Endothelial cell of umbilical vein (primary cell): ENCODE measurements at regions not wholly inside any gene's neighbourhood (a gene's known extent, or its start where the extent isn't known, plus 50 kb on each side); places are given as distances from the start of the nearest gene placed in this dataset.

ENCODE experiments used
- BruUV-seq: library from RNA; stranded (reverse); fragments of 400-500 nt; replicated peaks from 2 replicates; lab custom pipeline; 2021; lab: Mats Ljungman, UMichigan
- CTCF ChIA-PET: fragments of 300-600, 350-600 bp; sonication (Branson Sonifier 250); formaldehyde crosslinking; loops from one replicate; lab custom pipeline; 2021; ENCODE audit warnings: antibody characterized with exemption, inconsistent platforms; lab: Charles Lee
- POLR2A ChIA-PET: fragments of 300-600, 350-600 bp; sonication (Branson Sonifier 250); formaldehyde crosslinking; loops from one replicate; lab custom pipeline; 2021; ENCODE audit warnings: antibody characterized with exemption, inconsistent platforms; lab: Charles Lee
- DNase-seq: peaks from one replicate; pipeline ENCODE4 v3.0.0-alpha.2; 2011; ENCODE audit warnings: low read depth, low spot score
- FAIRE-seq: peaks from 2 replicates; lab custom pipeline; 2011; peaks lifted over from hg19 to GRCh38; lab: Jason Lieb, UNC
- H2AFZ ChIP-seq: 2 replicates; pipeline ENCODE4 v1.6.0; 2012; ENCODE audit warnings: low read depth, low read length, control low read depth, inconsistent platforms
- H3K27ac ChIP-seq: 2 replicates; pipeline ENCODE4 v1.5.1; 2011; ENCODE audit warnings: low read depth, mild to moderate bottlenecking, control low read depth, low read length, moderate library complexity; ENCODE audit not compliant: insufficient read depth
- H3K27me3 ChIP-seq, 2 experiments: 2 replicates each; pipeline versions ENCODE4 v1.6.0 to v1.6.1; 2011; ENCODE audit warnings: low read length in 2 of 2, mixed read lengths in 1 of 2; ENCODE audit not compliant: control insufficient read depth in 2 of 2, insufficient read depth in 2 of 2
- H3K36me3 ChIP-seq, 2 experiments: 2 replicates in 1 of 2; 3 replicates in 1 of 2; pipeline ENCODE4 v1.5.1; 2011; ENCODE audit warnings: low read length in 2 of 2, mild to moderate bottlenecking in 1 of 2, moderate library complexity in 1 of 2; ENCODE audit not compliant: control insufficient read depth in 2 of 2, insufficient read depth in 2 of 2; ENCODE audit errors: extremely low read depth in 1 of 2
- H3K4me1 ChIP-seq: 3 replicates; pipeline ENCODE4 v1.5.1; 2011; ENCODE audit warnings: mild to moderate bottlenecking, low read length; ENCODE audit not compliant: control insufficient read depth, insufficient read depth; ENCODE audit errors: extremely low read depth
- H3K4me2 ChIP-seq: 2 replicates; pipeline ENCODE4 v1.6.1; 2011; ENCODE audit warnings: low read length, control low read depth, mixed read lengths; ENCODE audit not compliant: insufficient read depth
- H3K4me3 ChIP-seq, 3 experiments: fragments of 200-600 bp in 1 of 3; sonication (generic), shearing (Covaris generic) in 1 of 3; replicated peaks in 1 of 3; 2 replicates each; pipeline ENCODE4 v1.5.1; 2011 to 2016; ENCODE audit warnings: control low read depth in 3 of 3, low read length in 3 of 3, mild to moderate bottlenecking in 2 of 3, inconsistent platforms in 1 of 3, low read depth in 1 of 3, moderate library complexity in 1 of 3; ENCODE audit not compliant: insufficient read depth in 1 of 3
- H3K79me2 ChIP-seq: 2 replicates; pipeline ENCODE4 v1.6.0; 2012; ENCODE audit warnings: low read length, inconsistent platforms; ENCODE audit not compliant: control insufficient read depth, insufficient read depth
- H3K9ac ChIP-seq: replicated peaks from 2 replicates; pipeline ENCODE3; 2011; ENCODE audit warnings: low read length, control low read depth; ENCODE audit not compliant: insufficient read depth; ENCODE audit errors: extremely low read depth
- H3K9me1 ChIP-seq: replicated peaks from 3 replicates; pipeline ENCODE4 v1.6.0; 2011; ENCODE audit warnings: mild to moderate bottlenecking, low read length; ENCODE audit not compliant: control insufficient read depth, insufficient read depth; ENCODE audit errors: extremely low read depth
- H3K9me3 ChIP-seq: replicated peaks from 2 replicates; pipeline ENCODE4 v1.5.1; 2012; ENCODE audit warnings: low read length, inconsistent platforms; ENCODE audit not compliant: control insufficient read depth, insufficient read depth
- H4K20me1 ChIP-seq: replicated peaks from 2 replicates; pipeline ENCODE3; 2011; ENCODE audit warnings: mild to moderate bottlenecking, low read length; ENCODE audit not compliant: control insufficient read depth, insufficient read depth; ENCODE audit errors: extremely low read depth
- CTCF ChIP-seq, 2 donors: IDR thresholded peaks; 1 replicate in 1 of 2; 2 replicates in 1 of 2; pipeline ENCODE4 v1.5.1; 2011; ENCODE audit warnings: low read length in 2 of 2, mild to moderate bottlenecking in 2 of 2, moderate library complexity in 2 of 2, control low read depth in 1 of 2, inconsistent platforms in 1 of 2, low read depth in 1 of 2; ENCODE audit not compliant: insufficient read depth in 1 of 2; ENCODE audit errors: extremely low read depth in 1 of 2
- EZH2 ChIP-seq: IDR thresholded peaks from 2 replicates; pipeline ENCODE4 v1.6.1; 2012; ENCODE audit warnings: borderline replicate concordance, low read depth, mild to moderate bottlenecking, moderate library complexity, low read length, inconsistent platforms; ENCODE audit not compliant: severe bottlenecking
- FOS ChIP-seq: IDR thresholded peaks from 2 replicates; pipeline ENCODE4 v1.6.1; 2011; ENCODE audit warnings: mild to moderate bottlenecking, low read length, moderate library complexity, borderline replicate concordance; ENCODE audit not compliant: insufficient read depth
- GATA2 ChIP-seq: IDR thresholded peaks from 2 replicates; pipeline ENCODE4 v1.7.0; 2011; ENCODE audit warnings: low read depth, mild to moderate bottlenecking, moderate library complexity, mixed read lengths, low read length; ENCODE audit not compliant: insufficient read length, insufficient read depth
- JUN ChIP-seq: IDR thresholded peaks from 2 replicates; pipeline ENCODE4 v1.6.1; 2011; ENCODE audit warnings: borderline replicate concordance, low read depth; ENCODE audit not compliant: insufficient read length, insufficient read depth
- MAX ChIP-seq: IDR thresholded peaks from 2 replicates; pipeline ENCODE4 v1.6.1; 2011; ENCODE audit not compliant: insufficient read depth, insufficient read length
- MYC ChIP-seq: IDR thresholded peaks from one replicate; pipeline ENCODE4 v1.6.1; 2011; ENCODE audit warnings: mild to moderate bottlenecking, low read depth, low read length
- POLR2A ChIP-seq: IDR thresholded peaks from 2 replicates; pipeline ENCODE4 v1.6.1; 2012; ENCODE audit warnings: low read depth, mild to moderate bottlenecking, control low read depth, low read length
- POLR2AphosphoS5 ChIP-seq: IDR thresholded peaks from 2 replicates; pipeline ENCODE4 v1.6.1; 2012; ENCODE audit warnings: low read depth, mild to moderate bottlenecking, control low read depth, low read length, moderate library complexity; ENCODE audit not compliant: insufficient read depth
- dilution Hi-C: fragments of 300-500 bp; cut with MboI; formaldehyde crosslinking; loops from one replicate; pipeline ENCODE4 v1.15.0; 2019; ENCODE audit warnings: low sequenced_read_pairs; ENCODE audit not compliant: extremely low pct_ligation_motif_present
- intact Hi-C: fragments of 100-400 bp; cut with micrococcal nuclease; formaldehyde crosslinking; loops from one replicate; pipeline ENCODE4 v1.10.0; 2022

- FAIRE-seq (no peak), DNase-seq (no peak)
- POLR2A ChIA-PET, result no interaction called here
- Histone ChIP-seq H3K4me1 (no peaks in the 10 kb centered on the region), H3K9me1 (no peaks in the 10 kb centered on the region), H3K79me2 (no peaks in the 10 kb centered on the region), H4K20me1 (no peaks in the 10 kb centered on the region), H3K9ac (no peak overlapping the region), H3K27ac (no peak overlapping the region), H3K9me3 (no peaks in the 10 kb centered on the region), H2AFZ (no peak overlapping the region), H3K36me3 (no peaks in the 10 kb centered on the region), H3K4me3 (no peak overlapping the region), H3K4me2 (no peak overlapping the region), H3K27me3 (peaks cover 0 to 5% of the 10 kb centered on the region in 2 experiments)
- CTCF ChIA-PET, result interaction anchor here (1.3 kb wide), 1 partner anchor 13 kb away, joined by 3 read pairs; no protein-coding TSS in a partner anchor
- intact Hi-C loops (no loop called here), dilution Hi-C loops (no loop called here)
- no TSS peak for BruUV-seq
- no peak for TF ChIP-seq JUN
- no peak for TF ChIP-seq MYC
- TF ChIP-seq FOS, result no peak
- TF ChIP-seq POLR2A, result no peak
- TF ChIP-seq CTCF (IDR thresholded peaks at IDR 0.05; ENCODE audit: extremely low read depth in 1 of 2, insufficient read depth in 1 of 2, low read depth in 1 of 2, low read length in 2 of 2), result no peak
Observed at GRCh38 chr4:152064282-152064681, 303.5 kb upstream of the GATB start.

- dilution Hi-C loops (no loop called here), intact Hi-C loops (no loop called here)
- Histone ChIP-seq H3K9me1 (no peaks in the 10 kb centered on the region), H2AFZ (no peak overlapping the region), H3K36me3 (no peaks in the 10 kb centered on the region), H3K4me1 (no peaks in the 10 kb centered on the region), H3K27ac (no peak overlapping the region), H3K9me3 (no peaks in the 10 kb centered on the region), H3K79me2 (no peaks in the 10 kb centered on the region), H4K20me1 (no peaks in the 10 kb centered on the region), H3K4me2 (no peak overlapping the region), H3K9ac (no peak overlapping the region), H3K4me3 (no peak overlapping the region), H3K27me3 (peaks cover 0 to 5% of the 10 kb centered on the region in 2 experiments)
- no peak for FAIRE-seq
- ChIA-PET CTCF (interaction anchor here (1.2 to 1.3 kb wide), 2 partner anchors 12 to 18 kb away, joined by 3 read pairs; no protein-coding TSS in a partner anchor), POLR2A (no interaction called here)
- no peak for TF ChIP-seq MAX
- TF ChIP-seq MYC, result no peak
- TF ChIP-seq CTCF (IDR thresholded peaks at IDR 0.05; ENCODE audit: extremely low read depth in 1 of 2, insufficient read depth in 1 of 2, low read depth in 1 of 2, low read length in 2 of 2), result no peak
- TF ChIP-seq POLR2A, result no peak
- TF ChIP-seq POLR2AphosphoS5, result no peak
- TF ChIP-seq JUN, result no peak
- no peak for TF ChIP-seq FOS
- no peak for TF ChIP-seq EZH2
- TF ChIP-seq GATA2, result no peak
- DNase-seq, result no peak
- BruUV-seq, result no TSS peak
Observed at GRCh38 chr4:152063621-152064240, 302.9 kb upstream of the GATB start.
